ENCODE measurements at regions not wholly inside any gene's neighbourhood (a gene's known extent, or its start where the extent isn't known, plus 50 kb on each side); places are given as distances from the start of the nearest gene placed in this dataset.
"Not testable (repeated sequence)": the region's sequence is repeated elsewhere in the genome, so short reads cannot be mapped to it uniquely, and the experiment has no call there.

GRCh38 chr22:11253000-11253511 lies 4274.9 kb upstream of the OR11H1 start:
- no peak overlapping the region for H3K27ac ChIP-seq
- H3K9me3 ChIP-seq = no peaks in the 10 kb centered on the region
- H3K4me3 ChIP-seq = no peak overlapping the region
- ATAC-seq (no peak), DNase-seq (peak in 4 of 5 donors; percentile 4 to 49 (median 16))
- WGBS, 4 donors = 86 to 96% (median 92%) methylated on average over 7 to 48 of the region's 48 CpGs
- TF ChIP-seq CTCF (IDR thresholded peaks at IDR 0.05) (no peak), POLR2A (IDR thresholded peaks at IDR 0.05) (no peak)
- H3K27me3 ChIP-seq = no peaks in the 10 kb centered on the region
- intact Hi-C loops (cut with DNase I) = no loop called here
- no peaks in the 10 kb centered on the region for H3K36me3 ChIP-seq
- H3K4me1 ChIP-seq = no peaks in the 10 kb centered on the region

- DNase-seq = peak in 1 of 5 donors; percentile 17
- H3K4me1 ChIP-seq; H3K9me3 ChIP-seq; H3K4me3 ChIP-seq; H3K27me3 ChIP-seq; H3K36me3 ChIP-seq; H3K27ac ChIP-seq; ATAC-seq; intact Hi-C loops (cut with DNase I): not testable (repeated sequence)
- WGBS, 4 donors = 75 to 89% (median 79%) methylated on average over 7 of the region's 8 CpGs
Observed at GRCh38 chr22:11270981-11271380, 4257.0 kb upstream of the OR11H1 start.

DNA sequence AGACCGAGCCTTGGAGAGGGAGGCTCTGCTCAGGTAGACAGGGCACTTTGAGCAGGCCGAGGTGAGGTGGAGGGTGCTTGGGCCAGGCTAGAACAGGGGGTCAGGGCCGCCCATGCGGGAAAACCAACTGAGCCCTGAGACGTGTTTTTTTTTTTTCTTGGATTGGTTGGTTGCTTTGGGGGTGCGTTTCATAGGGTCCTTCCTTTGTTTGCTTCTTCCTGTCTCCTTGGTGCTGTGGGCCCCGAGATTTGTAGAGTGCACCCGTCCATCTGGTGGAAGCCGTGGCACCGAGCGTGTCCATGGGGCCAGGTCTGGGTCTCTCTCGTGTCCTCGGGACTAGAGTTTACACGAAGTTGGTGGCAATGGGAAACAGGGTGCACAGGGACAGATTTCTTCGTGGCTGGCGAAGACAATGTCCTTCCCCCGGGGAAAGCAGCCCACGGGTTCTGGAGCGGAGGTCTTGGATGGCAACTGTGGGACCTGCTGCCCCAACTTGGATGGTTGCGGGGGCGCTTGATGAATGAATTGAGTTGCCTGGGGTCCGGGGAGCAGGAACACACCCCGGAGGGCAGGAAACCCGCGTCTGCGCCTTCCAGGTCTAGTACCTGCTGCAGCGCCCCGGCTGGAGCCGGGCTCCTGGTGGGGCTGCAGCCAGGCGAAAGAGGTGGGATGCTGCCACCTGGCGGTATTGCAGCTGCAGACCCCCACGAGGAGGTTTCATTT lies 4242.7 kb upstream of the OR11H1 start:
- ATAC-seq; H3K27ac ChIP-seq; H3K4me1 ChIP-seq; intact Hi-C loops (cut with DNase I); H3K4me3 ChIP-seq; H3K27me3 ChIP-seq; H3K36me3 ChIP-seq: not testable (repeated sequence)
- peaks cover 0 to 38% (median 8%) of the 10 kb centered on the region in 12 donors for H3K9me3 ChIP-seq
- WGBS, 4 donors = 68 to 74% (median 71%) methylated on average over 32 of the region's 32 CpGs
- peak in 2 of 12 donors; percentile 8 to 20 for TF ChIP-seq CTCF (IDR thresholded peaks at IDR 0.05)
- peak in 1 of 5 donors; percentile 66 for DNase-seq

DNA sequence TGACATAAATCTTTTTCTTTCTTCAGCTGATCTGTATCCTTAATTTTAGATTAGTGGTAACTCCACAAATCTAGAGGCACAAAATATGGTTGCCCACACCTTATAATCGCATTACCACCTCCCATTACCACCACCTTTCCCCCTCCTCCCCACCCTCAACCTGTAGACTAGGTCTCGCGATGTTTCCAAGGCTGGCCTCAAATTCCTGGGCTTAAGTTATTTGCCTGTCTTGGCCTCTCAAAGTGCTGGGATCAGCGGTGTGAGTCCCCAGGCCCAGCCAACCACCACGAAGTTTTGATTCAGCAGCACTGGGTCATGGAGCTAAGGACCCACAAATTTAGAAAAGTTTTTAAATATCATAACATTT lies 4242.2 kb upstream of the OR11H1 start:
- peaks cover 0 to 44% (median 8%) of the 10 kb centered on the region in 12 donors for H3K9me3 ChIP-seq
- ATAC-seq; H3K27ac ChIP-seq; H3K36me3 ChIP-seq; DNase-seq; H3K4me1 ChIP-seq; intact Hi-C loops (cut with DNase I); H3K4me3 ChIP-seq; H3K27me3 ChIP-seq: not testable (repeated sequence)
- 42 to 59% (median 45%) methylated on average over 5 of the region's 5 CpGs for WGBS, 4 donors
- peak in 1 of 12 donors; percentile 2 for TF ChIP-seq CTCF (IDR thresholded peaks at IDR 0.05)

DNA sequence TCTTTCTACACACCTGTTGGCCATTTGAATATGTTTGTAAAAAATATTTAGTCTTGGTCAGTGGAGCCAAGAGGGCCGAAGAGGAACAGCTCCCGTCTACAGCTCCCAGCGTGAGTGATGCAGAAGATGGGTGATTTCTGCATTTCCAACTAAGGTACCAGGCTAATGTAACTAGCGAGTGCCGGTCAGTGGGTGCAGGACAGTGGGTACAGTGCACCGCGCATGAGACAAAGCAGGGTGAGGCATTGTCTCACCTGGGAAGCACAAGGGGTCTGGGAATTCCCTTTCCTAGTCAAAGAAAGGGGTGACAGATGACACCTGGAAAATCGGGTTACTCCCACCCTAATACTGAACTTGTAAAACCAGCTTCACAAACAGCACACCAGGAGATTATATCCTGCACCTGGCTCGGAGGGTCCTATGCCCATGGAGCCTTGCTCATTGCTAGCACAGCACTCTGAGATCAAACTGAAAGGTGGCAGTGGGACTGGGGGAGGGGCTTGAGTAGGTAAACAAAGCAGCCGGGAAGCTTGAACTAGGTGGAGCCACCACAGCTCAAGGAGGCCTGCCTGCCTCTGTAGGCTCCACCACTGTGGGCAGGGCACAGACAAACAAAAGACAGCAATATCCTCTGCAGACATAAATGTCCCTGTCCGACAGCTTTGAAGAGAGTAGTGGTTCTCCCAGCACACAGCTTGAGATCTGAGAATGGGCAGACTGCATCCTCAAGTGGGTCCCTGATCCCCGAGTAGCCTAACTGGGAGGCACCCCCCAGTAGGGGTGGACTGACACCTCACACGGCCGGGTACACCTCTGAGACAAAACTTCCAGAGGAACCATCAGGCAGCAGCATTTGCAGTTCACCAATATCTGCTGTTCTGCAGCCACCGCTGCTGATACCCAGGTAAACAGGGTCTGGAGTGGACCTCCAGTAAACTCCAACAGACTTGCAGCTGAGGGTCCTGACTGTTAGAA lies 4239.5 kb upstream of the OR11H1 start:
- WGBS, 4 donors = 78% methylated on average over 15 of the region's 15 CpGs
- H3K27ac ChIP-seq; H3K4me1 ChIP-seq; DNase-seq; H3K27me3 ChIP-seq; ATAC-seq; H3K36me3 ChIP-seq; H3K4me3 ChIP-seq; intact Hi-C loops (cut with DNase I): not testable (repeated sequence)
- peaks cover 0 to 52% (median 11%) of the 10 kb centered on the region in 12 donors for H3K9me3 ChIP-seq

DNA sequence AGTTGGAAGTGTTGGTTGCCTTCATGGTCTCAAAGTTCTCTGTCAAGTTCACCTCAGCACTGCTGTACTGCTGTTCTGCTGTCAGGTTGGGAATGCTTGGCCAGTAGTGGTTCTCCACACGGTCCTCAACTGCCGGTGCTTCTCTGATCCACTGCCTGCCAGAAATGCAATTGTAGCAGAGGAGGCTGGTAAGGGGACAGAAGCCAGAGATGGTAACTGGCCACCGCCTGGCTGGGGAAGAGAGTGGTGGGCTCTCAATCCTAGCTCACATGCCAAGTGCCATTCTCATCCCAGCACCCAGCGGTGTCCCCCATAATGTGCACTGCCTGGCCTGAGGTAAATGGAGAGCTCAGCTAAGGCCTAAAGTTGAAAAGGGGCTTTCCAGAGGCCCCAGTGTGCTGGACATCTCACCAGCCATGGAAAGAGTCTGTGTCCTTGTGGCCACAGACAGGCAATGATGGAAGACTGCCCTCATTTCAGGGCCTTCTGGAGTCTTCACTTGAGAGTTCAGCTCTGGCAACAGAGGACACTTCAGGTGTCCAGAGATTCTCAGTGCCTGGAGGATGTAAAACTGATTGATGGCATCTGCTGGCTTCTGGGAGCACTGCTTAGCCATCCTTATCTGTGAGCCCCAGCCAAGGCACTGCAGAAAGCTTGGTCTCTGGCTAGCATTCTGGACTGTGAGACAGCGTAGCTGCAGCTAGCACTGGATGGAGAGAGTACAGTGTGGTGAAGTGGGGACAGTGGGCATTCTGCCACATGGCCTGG lies 4229.7 kb upstream of the OR11H1 start:
- not testable (repeated sequence) for ATAC-seq, DNase-seq
- WGBS, 4 donors = 36 to 56% (median 46%) methylated on average over 5 of the region's 5 CpGs

DNA sequence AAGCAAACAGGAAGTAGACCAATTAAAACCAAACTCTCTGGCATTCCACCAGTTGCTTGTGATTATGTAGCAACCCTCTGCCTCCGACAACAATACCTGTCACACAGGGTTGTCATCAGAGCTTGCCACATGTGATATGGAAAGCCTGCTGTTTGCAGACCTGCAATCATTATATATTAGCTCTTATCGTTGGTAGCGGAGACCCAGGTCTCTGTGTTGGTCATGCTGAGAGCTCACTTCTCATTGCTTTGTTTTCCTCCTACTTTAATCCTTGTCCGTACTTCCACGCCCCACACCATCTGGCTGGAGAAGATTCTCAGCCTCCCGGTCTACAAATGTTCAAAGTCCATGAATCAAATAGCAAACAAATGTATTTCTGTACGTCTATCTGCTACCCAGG lies 4225.6 kb upstream of the OR11H1 start:
- WGBS, 4 donors = 62 to 75% (median 70%) methylated on average over 7 of the region's 7 CpGs
- ATAC-seq; H3K27me3 ChIP-seq; H3K36me3 ChIP-seq; DNase-seq; intact Hi-C loops (cut with DNase I); H3K4me3 ChIP-seq; H3K4me1 ChIP-seq; H3K27ac ChIP-seq: not testable (repeated sequence)
- H3K9me3 ChIP-seq = peaks cover 0 to 85% (median 22%) of the 10 kb centered on the region in 12 donors

More for the DNA sequence above, 4229.7 kb upstream of the OR11H1 start:
- H3K27ac ChIP-seq; H3K36me3 ChIP-seq; H3K4me3 ChIP-seq; intact Hi-C loops (cut with DNase I); H3K27me3 ChIP-seq; H3K4me1 ChIP-seq: not testable (repeated sequence)
- H3K9me3 ChIP-seq = peaks cover 0 to 67% (median 24%) of the 10 kb centered on the region in 12 donors
